ENCODE measurements at regions not wholly inside any gene's neighbourhood (a gene's known extent, or its start where the extent isn't known, plus 50 kb on each side); places are given as distances from the start of the nearest gene placed in this dataset.
"Not testable (repeated sequence)": the region's sequence is repeated elsewhere in the genome, so short reads cannot be mapped to it uniquely, and the experiment has no call there.

GRCh38 chr2:107473150-107473549, 353.5 kb upstream of the RGPD4 start:
- DNase-seq: no peak

GRCh38 chr2:107475859-107476258, 350.8 kb upstream of the RGPD4 start:
- DNase-seq: no peak

DNA sequence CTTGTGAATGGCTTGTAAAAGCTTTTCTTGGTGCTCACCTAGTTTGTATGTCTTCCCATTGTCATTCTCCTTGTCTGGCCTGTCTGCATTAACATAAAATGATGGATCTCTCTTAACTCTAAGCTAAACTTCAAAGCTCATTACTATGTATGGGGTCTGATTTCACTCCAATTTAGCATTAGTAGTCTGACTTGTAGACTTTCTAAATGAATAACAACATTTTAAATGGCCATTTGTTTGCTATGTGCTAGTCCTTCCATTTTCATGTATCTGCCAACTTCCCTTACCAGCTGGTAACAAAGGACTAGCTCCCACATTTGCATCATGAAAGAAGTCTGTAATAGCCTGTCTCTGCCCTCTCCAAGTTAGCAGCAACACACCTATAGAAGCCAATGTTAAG, 324.2 kb upstream of the RGPD4 start:
- no peak for DNase-seq

DNA sequence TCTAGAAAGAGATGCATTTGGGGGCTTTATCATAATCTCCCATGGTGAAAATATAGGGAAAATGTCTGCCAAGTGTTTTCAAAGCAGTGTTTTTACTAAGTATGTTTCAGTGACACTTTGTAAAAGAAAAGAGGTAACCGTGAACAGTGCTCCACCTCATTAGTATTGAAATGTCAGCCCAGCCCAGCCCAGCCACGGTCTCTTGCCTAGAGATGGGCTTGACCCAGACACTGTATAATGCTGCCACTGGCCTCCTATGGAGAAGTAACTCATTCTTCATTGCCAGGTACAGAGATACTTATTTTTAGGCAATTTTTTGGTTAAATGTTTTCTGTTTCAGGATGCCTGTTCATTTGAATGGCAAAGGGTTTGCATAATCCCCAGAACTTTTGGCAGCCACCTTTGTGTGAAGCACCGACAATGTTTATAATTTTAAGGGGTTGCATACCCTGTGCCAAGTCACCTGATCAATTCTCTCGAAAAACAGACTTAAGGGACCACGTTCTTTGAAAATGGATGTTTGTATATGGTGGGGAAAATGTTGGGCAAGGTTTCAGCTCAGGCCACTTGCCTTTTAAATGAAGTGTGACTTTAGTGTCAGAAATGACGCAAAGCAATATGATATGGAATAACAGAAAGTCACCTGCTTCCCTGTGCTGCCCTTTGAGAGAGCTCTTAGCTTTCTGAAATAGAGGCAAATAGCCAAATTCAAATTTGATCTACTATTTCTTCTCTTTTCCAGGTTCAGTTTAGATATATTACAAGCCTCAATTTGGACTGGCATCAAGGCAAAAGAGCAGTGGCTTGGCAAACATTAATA, 314.5 kb upstream of the RGPD4 start:
- DNase-seq: no peak

GRCh38 chr2:107525406-107525805, 301.3 kb upstream of the RGPD4 start:
- no peak for DNase-seq

DNA sequence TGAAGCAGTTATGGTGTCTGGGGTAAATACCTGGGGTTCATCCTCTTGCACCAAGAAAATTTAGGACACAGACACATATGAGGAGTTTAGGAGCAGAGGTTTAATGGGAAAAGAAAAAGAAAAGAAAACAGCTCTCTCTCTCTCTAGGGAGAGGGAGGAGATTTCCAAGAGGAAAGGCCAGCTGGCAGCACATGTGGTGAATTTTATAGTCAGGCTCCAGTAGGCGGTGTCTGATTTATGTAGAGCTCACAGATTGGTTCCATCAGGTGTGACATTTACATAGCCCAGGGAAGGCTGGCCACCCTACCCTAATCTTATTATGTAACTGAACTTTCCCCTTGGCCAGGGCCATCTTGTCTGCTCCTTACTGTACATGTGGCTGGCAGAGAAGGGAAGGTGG, 297.5 kb upstream of the RGPD4 start:
- no peak for DNase-seq

DNA sequence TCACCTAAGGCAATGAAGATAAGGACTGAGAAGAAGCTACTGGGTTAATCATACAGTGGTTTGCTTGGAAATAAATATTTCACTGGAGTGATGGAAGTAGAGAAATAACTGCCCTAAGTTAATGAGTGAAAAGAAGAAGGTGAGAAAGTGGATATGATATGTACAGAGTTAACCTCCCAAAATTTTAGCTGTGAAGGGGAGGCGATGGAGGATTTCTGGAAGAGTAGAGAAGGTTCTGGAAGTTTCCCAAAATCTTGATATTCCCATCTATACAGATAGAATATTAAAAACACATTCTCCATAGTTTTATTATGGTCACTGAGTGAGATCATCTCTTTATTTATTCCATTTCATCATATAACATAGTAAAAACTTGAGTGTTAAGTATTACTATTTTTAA, 296.6 kb upstream of the RGPD4 start:
- no peak for DNase-seq

DNA sequence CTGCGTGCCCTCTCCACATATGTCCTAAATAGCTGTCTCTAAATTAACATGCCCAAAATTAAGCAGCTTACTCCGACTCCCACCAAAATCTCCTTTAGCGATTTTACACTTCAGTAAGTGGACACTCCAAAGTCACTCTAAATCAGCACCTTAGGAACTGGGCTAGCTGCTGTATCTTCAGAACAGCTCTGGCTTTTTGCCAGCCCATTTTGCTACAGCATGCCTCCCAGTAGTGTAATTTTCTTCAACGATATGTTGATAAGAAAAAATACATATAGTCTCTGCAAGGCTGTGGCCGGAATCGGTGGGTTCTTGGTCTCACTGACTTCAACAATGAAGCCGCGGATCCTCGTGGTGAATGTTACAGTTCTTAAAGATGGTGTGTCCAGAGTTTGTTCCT, 291.8 kb upstream of the RGPD4 start:
- no peak for DNase-seq

DNA sequence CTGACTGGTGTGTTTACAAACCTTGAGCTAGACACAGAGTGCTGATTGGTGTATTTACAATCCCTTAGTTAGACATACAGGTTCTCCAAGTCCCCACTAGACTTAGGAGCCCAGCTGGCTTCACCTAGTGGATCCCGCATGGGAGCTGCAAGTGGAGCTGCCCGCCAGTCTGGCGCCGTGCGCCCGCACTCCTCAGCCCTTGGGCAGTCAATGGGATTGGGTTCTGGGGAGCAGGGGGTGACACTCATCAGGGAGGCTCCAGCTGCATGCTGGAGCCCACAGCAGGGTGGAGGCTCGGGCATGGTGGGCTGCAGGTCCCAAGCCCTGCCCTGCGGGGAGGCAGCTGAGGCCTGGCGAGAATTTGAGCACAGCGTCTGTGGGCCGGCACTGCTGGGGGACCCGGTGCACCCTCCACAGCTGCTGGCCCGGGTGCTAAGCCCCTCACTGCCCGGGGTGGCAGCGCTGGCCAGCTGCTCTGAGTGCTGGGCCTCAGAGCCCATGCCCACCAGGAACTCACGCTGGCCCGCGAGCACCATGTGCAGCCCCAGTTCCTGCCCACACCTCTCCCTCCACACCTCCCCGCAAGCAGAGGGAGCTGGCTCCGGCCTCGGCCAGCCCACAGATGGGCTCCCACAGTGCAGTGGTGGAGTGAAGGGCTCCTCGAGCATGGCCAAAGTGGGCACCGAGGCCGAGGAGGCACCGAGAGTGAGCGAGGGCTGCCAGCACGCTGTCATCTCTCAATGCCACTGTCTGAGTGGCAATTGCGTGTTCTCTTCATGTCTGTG, 290.6 kb upstream of the RGPD4 start:
- DNase-seq: not testable (repeated sequence)

GRCh38 chr2:107542314-107542740, 284.4 kb upstream of the RGPD4 start:
- no peak for DNase-seq

DNA sequence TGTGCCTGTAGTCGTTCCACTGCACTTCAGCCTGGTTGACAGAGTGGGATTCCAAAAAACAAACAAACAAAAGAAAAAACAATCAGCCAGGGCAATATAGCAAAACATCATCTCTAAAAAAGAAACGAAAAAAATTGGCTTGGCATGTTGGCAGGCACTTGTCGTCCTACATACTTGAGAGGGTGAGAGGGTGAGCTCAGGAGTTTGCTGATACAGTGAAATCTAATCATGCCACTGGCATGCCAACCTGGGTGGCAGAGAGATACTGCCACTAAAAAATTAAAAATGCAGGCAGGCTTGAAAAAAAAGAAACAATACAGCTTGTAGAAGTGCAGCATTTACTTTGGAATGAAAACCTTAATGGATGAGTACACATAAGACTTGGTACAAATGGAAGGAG, 282.9 kb upstream of the RGPD4 start:
- DNase-seq: no peak

DNA sequence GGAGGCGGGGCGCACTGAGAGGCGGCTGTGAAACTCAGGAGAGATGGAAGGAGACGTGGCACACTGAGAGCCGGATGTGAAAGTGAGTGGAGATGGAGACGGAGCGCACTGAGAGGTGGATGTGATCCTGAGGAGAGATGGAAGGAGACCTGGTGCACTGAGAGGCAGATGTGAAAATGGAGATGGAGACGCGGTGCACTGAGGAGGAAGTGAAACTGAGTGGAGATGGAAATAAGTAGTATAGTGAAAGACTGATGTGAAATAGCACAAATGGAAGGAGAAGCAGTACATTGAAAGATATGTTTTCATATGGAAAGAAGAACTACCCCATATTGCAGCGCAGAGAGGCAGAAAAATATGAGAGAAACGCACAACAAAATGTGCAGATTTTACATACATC, 281.6 kb upstream of the RGPD4 start:
- no peak for DNase-seq

DNA sequence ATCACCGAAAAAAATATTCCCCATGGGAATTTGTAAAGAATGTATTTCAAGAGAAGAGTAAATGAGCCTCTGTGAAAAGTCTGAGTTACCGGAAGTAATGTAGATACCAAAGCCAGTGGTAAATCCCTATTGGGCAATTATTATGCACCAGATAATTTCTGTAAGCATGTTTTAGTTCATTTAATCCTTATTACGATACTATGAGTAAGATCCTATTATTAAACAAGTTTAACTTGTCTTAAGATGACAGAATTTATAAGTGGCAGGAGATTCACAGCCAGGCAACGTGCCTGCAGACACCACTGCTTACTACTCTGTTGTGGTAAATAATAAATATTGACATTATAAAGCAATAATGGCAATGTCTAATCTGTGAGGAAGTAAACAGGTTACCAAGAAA, 280.8 kb upstream of the RGPD4 start:
- no peak for DNase-seq

DNA sequence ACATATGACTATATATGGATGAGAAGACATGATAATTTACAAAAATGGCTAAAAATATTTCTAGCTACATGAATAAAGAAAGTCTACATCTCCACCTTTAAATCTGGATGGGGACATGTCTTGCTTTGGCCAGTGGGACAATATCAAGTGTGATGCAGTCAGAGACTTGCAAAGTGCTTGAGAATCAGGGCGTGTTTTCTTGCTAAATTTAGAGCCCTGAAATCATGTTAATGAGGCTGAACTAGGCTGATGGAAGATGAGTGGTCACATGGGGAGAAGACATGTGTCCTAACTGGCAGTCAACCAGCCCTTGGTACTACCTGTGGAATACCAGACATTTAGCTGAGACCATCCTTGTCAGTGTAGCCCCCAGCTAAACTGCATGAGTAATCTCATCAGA, 278.5 kb upstream of the RGPD4 start:
- no peak for DNase-seq

GRCh38 chr2:107553046-107553445, 273.6 kb upstream of the RGPD4 start:
- DNase-seq: no peak

DNA sequence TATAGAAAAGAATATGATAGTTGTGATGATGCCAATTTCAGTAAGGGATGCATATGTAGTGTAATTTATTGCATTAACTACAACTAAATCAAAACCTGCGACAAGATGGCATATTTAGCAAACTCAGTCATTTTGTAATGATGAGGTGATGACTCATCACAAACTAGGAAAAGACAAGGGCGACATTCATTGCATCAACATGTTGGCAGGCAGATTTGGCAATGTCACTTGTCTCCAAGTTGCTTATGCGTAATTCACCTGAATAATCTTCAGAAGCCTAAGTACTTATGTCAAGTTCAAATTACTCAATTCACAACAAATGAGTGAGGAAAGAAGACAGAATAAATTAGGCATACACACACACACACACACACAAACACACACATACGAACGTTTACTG, 273.2 kb upstream of the RGPD4 start:
- no peak for DNase-seq

DNA sequence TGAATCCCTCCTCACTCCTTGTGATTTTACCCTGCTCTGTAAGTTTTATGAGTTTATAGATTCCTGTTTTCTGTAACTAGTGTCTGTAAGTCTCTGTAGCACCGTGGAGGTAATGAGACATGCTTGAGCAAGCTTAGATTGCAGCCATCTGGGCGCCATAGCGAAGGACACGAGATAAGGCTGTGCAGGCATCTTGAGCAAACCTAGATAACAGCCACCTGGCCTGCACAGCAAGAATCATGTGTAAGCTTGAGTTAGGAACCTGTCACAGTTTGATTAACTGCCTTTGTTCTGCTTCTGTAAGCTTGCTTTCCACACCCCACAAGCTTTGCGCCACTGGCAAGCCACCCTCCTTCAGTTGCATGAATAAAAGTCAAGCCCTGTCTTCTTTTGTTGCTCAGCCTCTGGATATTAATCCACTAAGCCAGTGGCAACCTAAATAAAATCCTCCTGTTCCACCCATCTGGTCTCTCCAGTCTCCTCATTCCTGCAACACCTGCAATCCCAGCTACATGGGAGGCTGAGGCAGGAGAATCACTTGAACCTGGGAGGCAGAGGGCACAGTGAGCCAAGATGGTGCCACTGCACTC, 270.6 kb upstream of the RGPD4 start:
- DNase-seq: no peak

DNA sequence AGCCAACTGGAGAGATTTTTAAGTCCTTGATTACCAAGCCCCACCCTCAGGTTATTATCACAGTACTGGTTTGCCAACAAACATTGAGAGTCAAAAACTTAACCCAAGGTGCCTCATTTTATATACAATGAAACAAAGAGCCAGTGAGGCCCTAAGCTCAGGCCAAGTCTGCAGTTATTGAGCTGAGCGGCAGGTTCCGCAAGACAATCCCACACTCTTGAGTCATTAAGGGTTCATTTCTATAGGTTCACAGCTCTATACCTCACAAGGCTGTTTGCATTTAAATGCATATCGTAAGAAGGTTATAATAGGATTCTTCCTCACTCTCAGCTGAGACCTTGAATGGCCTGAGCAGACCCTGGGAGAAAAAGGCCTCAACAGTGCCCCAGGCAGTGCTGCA, 268.4 kb upstream of the RGPD4 start:
- DNase-seq: no peak

GRCh38 chr2:107569496-107569895, 257.2 kb upstream of the RGPD4 start:
- DNase-seq: no peak

GRCh38 chr2:107570876-107571275, 255.8 kb upstream of the RGPD4 start:
- DNase-seq: no peak

DNA sequence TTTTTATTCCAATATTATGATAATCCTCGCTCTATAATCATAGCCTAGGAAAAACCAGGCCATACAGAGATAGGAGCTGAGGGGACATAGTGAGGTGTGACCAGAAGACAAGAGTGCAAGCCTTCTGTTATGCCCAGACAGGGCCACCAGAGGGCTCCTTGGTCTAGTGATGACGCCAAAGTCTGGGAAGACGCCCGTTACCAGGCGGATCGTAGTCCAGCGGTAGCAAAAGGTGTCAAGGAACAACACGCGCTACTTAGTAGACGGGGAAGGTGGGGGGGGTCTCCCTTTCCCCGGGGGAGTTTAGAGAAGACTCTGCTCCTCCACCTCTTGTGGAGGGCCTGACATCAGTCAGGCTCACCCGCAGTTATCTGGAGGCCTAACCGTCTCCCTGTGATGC, 253.8 kb upstream of the RGPD4 start:
- peak; percentile 19 to 22 for DNase-seq

DNA sequence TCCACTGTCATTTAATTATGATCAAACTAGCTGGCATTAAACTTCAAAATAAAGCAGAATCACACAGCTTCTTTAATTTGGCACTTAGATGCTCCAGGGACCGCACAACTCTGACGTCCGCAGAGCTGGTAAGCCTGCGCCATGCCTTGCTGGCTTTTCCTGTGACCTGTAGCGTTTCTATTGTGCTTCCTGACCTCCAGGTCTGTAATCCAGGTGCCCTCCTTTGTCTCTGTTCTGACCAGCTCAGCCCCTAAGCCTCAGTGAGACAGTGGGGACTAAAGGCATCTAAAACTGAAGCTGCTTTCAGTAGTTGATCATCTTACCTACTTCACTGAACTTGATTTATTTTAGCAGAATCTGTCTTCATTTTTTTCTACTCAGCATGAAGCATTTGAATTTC, 249.7 kb upstream of the RGPD4 start:
- DNase-seq: no peak

GRCh38 chr2:107582487-107582886, 244.2 kb upstream of the RGPD4 start:
- DNase-seq: no peak

DNA sequence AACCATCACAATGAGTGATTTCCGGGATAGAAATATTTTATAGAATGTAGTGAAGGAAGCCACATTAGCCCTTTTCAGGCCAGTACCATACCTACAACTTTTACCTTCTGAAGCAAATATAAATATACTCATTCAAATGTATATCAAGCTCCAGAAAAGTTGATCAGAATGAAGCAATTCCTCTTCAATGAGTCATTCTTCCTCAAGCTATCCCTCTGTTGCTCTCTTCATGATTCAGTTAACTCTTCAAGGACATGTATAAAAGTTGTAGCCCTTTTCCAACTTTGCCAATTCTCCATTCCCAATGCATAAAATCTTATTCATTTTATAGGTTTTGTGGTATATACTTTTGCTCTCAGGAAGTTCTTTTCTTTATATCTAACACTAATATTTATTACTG, 242.1 kb upstream of the RGPD4 start:
- no peak for DNase-seq
